HG03354 (cell line): ENCODE measurements at regions not wholly inside any gene's neighbourhood (a gene's known extent, or its start where the extent isn't known, plus 50 kb on each side); places are given as distances from the start of the nearest gene placed in this dataset.
"Not testable (repeated sequence)": the region's sequence is repeated elsewhere in the genome, so short reads cannot be mapped to it uniquely, and the experiment has no call there.

Experiments
- ATAC-seq: cut with Tn5 transposase; IDR thresholded peaks from one replicate; pipeline ENCODE4 v1.9.1; 2021; ENCODE audit warnings: mild to moderate bottlenecking; ENCODE audit not compliant: unreplicated experiment, poor library complexity, severe bottlenecking

- ATAC-seq = no peak
Observed at GRCh38 chr14:97065305-97066067, 268.3 kb downstream of the VRK1 start.

DNA sequence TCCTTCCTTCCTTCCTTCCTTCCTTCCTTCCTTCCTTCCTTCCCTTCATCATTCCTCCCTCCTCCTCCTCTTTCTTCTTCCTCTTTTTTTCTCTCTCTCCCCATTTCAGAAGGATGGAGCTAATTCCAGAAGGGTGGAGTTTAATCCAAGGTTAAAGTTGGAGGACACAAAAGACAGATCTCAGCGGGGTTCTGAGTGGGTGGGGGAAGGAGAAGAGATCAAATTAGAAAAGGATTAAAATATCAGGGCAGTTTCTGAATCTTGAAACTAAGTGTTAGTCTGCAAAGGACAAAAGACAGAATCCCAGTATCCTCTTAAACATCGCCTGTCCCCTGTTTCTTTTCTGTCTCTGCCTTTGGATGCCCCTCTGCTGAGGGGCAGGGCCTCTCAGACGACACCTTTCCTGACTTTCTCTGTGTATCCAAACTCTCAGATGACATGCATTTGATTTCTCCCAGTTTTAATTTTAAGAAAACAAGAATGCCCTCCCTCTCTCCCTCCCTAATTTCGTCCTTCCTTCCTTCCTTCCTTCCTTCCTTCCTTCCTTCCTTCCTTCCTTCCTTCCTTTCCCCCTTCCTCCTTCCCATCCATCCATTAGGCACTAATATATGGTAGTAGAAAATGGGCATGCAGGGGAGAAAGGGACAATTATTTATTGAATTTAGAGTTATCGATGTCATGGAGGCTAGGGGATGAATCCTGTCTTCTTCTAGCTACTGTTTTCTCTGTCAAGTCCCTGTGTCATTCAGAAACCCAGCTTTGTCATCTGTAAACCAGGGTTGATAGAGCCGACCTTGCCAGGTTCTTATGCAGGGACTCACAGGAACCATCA is 269.1 kb downstream of the VRK1 start:
- no peak for ATAC-seq

DNA sequence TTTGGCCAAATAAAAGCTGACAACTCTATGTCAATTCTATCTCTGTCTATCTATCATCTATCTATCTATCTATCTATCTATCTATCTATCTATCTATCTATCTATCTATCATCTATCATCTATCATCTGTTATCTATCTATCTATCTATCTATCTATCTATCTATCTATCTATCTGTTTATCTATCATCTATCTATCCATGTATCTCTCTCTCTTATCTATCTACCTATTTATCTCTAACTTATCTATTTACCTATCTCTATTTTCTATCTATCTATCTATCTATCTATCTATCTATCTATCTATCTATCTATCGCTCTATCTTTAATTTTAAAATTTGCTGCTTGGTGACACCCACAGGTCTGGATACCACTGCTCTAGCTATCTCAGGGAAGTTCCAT is 271.1 kb downstream of the VRK1 start:
- not testable (repeated sequence) for ATAC-seq

GRCh38 chr14:97070259-97070658 is 273.1 kb downstream of the VRK1 start:
- no peak for ATAC-seq

GRCh38 chr14:97071177-97071576 is 274.0 kb downstream of the VRK1 start:
- no peak for ATAC-seq

DNA sequence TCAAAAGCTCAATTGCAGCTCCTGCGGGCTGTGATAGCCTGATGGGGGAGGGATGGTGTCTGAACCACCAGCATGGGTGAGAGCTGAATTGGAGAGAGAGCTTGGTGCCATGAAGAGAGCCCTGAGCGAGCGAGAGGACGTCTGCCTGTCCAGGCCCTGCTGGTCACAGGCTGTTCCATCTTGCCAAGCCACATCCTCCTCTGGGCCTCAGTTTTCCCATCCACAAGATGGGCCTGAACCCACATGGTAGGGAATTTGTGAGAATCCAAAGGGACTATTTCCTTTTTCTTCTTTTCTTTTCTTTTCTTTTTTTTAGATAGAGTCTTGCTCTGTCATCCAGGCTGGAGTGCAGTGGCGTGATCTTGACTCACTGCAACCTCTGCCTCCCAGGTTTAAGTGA is 276.4 kb downstream of the VRK1 start:
- no peak for ATAC-seq

- ATAC-seq = no peak
Observed at GRCh38 chr14:97074456-97074855, 277.3 kb downstream of the VRK1 start.

DNA sequence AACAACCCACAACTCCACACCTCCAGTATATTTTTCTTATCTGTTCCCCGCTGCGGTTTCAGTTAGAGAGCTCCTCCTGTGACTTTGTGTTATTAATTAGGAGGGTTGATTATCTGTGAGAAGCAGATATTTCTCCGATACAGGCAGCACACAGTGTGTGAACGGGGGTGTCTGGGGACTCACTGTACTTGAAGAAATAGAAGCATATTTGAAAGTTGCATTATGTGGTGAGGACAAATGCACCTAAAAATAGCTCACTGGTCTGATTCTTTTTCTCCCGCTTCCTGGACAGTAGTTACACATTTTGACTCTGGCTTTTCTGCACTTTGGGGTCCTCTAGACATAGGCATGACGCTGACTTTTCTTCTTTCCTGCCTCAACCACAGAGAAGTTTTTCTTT is 277.7 kb downstream of the VRK1 start:
- ATAC-seq = no peak

DNA sequence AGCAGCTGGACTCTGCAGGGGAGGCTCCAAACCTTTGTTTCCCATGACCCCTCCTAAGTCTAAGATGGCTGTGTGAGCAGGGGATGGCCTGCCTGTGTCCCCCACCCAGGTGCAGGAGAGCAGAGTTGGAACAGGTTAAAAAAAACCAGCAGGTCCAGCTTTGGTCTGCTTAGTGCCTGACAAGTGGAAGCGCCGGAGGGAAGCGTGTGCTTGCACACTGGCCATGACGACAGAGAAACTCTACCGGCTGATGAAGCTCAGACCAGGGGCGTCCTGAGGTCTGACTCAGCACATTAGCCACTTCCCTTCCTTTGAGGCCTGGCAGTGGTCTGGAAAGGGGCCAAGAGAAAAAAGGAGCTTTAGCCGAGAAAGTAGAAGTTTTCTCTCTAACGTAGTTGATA is 280.1 kb downstream of the VRK1 start:
- peak; percentile 83 for ATAC-seq

- ATAC-seq = peak; percentile 50
Observed at GRCh38 chr14:97077687-97078086, 280.5 kb downstream of the VRK1 start.

GRCh38 chr14:97080991-97081390 is 283.8 kb downstream of the VRK1 start:
- no peak for ATAC-seq

- ATAC-seq = no peak
Observed at GRCh38 chr14:97095269-97095668, 298.1 kb downstream of the VRK1 start.

- no peak for ATAC-seq
Observed at GRCh38 chr14:97097296-97097695, 300.1 kb downstream of the VRK1 start.

DNA sequence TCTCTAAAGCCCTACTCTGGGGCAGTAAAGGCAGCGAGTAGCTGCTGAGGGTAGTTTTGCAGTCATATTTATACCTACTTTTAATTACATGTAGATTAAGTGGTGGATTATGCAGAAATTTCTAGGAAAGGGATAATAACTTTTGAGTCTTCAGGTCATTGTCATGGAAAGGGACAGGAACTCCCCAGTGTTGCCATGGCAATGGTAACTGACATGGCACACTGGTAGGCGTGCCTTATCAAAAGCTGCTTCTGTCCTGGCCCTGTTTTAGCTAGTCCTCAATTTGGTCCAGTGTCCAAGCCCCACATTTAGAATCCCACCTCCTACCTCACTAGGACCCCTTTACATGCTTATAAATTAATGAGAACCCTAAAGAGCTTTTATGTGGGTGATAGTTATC is 303.1 kb downstream of the VRK1 start:
- ATAC-seq = no peak

- no peak for ATAC-seq
Observed at GRCh38 chr14:97101561-97101960, 304.4 kb downstream of the VRK1 start.

DNA sequence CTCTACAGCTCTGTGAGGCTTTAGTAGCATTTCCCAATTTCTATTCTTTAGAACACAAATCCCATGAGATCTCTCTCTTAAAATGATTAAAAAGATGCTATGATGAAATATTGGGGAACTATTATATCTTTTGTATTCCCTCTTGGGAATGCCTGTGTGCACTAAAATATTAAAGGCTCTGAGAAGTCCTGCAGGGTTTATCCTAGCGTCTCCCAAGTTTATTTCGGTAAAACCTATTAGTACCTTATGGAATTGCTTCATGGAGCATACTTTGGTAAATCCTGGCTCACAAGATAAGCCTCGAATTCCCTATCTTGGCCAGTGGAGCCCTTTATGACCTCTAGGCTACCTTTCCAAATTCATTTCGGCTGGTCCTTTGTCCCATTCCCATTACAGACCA is 306.8 kb downstream of the VRK1 start:
- ATAC-seq = no peak

- peak; percentile 78 for ATAC-seq
Observed at GRCh38 chr14:97106166-97106565, 309.0 kb downstream of the VRK1 start.

- ATAC-seq = peak; percentile 59
Observed at GRCh38 chr14:97106609-97107008, 309.4 kb downstream of the VRK1 start.

DNA sequence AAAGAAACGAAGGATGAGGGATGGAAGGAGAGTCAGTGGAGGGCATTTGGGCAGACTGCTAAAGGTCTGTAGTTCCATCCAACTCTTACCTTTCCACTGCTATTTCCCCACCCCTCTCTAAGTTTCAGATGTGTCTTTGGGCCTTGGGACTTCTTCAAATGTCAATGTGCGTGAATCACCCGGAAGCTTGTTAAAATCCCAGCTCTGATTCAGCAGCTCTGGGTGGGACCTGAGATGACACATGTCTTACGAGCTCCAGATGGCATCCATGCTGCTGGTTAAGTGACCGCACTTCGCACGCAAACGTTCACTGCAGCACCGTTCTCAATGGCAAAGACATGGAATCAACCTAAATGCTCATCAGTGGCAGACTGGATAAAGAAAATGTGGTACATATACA is 309.9 kb downstream of the VRK1 start:
- ATAC-seq = no peak

GRCh38 chr14:97107760-97108159 is 310.6 kb downstream of the VRK1 start:
- ATAC-seq = no peak

DNA sequence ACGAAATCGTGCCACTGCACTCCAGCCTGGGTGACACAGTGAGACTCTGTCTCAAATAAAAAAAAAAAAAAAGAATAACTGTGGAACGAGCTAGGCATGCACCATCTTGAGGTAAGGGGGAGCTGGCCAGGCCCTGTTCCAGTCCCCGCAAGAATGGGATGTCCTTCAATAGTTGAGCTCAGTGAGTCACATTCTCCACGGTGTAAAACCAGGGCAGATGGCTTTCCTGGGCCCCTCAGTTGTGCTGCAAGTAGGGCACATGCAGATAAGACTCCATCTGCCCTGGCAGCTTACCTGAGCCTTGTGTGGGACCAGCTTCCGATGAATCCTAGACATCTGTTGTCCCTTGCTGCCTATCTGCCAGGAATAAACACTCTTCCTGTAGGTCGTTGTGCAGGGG is 312.1 kb downstream of the VRK1 start:
- no peak for ATAC-seq
